ENCODE measurements at regions not wholly inside any gene's neighbourhood (a gene's known extent, or its start where the extent isn't known, plus 50 kb on each side); places are given as distances from the start of the nearest gene placed in this dataset.
A peak's percentile ranks its signal among the peaks of the same experiment; 100 is the strongest.
"Not testable (repeated sequence)": the region's sequence is repeated elsewhere in the genome, so short reads cannot be mapped to it uniquely, and the experiment has no call there.

DNA sequence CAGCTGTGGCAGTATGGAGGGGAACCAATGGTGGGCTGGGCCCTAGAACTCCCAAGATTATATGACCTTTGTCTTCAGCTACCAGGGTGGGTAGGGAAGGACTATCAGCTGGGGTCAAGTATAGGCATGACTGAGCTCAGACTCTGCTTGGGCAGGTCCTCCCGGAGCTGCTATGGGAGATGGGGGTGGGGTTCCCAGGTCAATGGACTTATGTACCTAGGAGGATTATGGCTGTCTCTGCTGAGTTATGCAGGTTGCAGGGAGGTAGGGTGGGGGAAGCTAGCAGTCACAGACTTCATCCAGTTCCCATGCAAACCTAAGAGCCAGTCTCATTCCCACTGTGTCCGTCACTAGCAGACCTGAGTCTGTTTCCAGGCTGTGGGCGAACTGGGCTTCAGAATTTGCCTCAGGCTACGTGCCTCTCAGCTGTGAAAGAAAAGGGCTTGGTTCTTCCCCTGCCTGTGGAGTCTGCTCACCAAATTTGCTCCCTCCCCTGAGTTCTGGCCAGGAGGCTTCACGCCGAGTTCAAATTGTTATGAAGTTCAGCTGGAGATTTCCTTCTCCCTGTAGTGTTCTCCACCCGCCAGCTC lies 985.8 kb upstream of the NRXN1 start:
- Histone ChIP-seq H3K4me2 (no peak overlapping the region), H3K4me3 (no peak overlapping the region), H4K20me1 (ENCODE audit: insufficient read depth, poor library complexity, severe bottlenecking) (no peaks in the 10 kb centered on the region), H3K36me3 (replicated peaks; ENCODE audit: insufficient read depth, low read depth) (no peaks in the 10 kb centered on the region), H3K9me2 (replicated peaks; ENCODE audit: insufficient read depth) (no peaks in the 10 kb centered on the region), H3K79me2 (no peaks in the 10 kb centered on the region), H2AFZ (no peak overlapping the region), H3K27ac (no peak overlapping the region), H3K9me3 (ENCODE audit: low read depth) (no peaks in the 10 kb centered on the region), H3K4me1 (ENCODE audit: insufficient read depth) (no peaks in the 10 kb centered on the region), H3K27me3 (no peaks in the 10 kb centered on the region)
- 86% methylated on average over 7 of the region's 7 CpGs for WGBS (ENCODE audit: low lambda C conversion rate, missing lambda C conversion rate)
- TF ChIP-seq, protein P1, sequence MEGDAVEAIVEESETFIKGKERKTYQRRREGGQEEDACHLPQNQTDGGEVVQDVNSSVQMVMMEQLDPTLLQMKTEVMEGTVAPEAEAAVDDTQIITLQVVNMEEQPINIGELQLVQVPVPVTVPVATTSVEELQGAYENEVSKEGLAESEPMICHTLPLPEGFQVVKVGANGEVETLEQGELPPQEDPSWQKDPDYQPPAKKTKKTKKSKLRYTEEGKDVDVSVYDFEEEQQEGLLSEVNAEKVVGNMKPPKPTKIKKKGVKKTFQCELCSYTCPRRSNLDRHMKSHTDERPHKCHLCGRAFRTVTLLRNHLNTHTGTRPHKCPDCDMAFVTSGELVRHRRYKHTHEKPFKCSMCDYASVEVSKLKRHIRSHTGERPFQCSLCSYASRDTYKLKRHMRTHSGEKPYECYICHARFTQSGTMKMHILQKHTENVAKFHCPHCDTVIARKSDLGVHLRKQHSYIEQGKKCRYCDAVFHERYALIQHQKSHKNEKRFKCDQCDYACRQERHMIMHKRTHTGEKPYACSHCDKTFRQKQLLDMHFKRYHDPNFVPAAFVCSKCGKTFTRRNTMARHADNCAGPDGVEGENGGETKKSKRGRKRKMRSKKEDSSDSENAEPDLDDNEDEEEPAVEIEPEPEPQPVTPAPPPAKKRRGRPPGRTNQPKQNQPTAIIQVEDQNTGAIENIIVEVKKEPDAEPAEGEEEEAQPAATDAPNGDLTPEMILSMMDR (IDR thresholded peaks at IDR 0.05; ENCODE audit: poor library complexity): no peak
- TF ChIP-seq EZH2 (IDR thresholded peaks at IDR 0.05; ENCODE audit: borderline replicate concordance): no peak
- no peak for TF ChIP-seq EZH2phosphoT487 (IDR thresholded peaks at IDR 0.05; ENCODE audit: low read depth, severe bottlenecking, unreplicated experiment)
- peak; percentile 23 for DNase-seq (ENCODE audit: low spot score)

- H3K4me3 ChIP-seq; H4K20me1 ChIP-seq (ENCODE audit: insufficient read depth, poor library complexity, severe bottlenecking); H3K4me1 ChIP-seq (ENCODE audit: insufficient read depth); H3K9me2 ChIP-seq (replicated peaks; ENCODE audit: insufficient read depth); H2AFZ ChIP-seq; DNase-seq (ENCODE audit: low spot score); H3K4me2 ChIP-seq; H3K79me2 ChIP-seq; H3K36me3 ChIP-seq (replicated peaks; ENCODE audit: insufficient read depth, low read depth); H3K27me3 ChIP-seq; H3K9me3 ChIP-seq (ENCODE audit: low read depth); H3K27ac ChIP-seq: not testable (repeated sequence)
- WGBS (ENCODE audit: low lambda C conversion rate, missing lambda C conversion rate): 97% methylated on average over 8 of the region's 32 CpGs
Measured at GRCh38 chr2:52006821-52007366, 975.0 kb upstream of the NRXN1 start.

- H3K27me3 ChIP-seq: no peaks in the 10 kb centered on the region
- no peaks in the 10 kb centered on the region for H3K4me1 ChIP-seq (ENCODE audit: insufficient read depth)
- H3K36me3 ChIP-seq (replicated peaks; ENCODE audit: insufficient read depth, low read depth): no peaks in the 10 kb centered on the region
- no peaks in the 10 kb centered on the region for H3K9me2 ChIP-seq (replicated peaks; ENCODE audit: insufficient read depth)
- H2AFZ ChIP-seq: no peak overlapping the region
- WGBS (ENCODE audit: low lambda C conversion rate, missing lambda C conversion rate): 96% methylated on average over 2 of the region's 2 CpGs
- H4K20me1 ChIP-seq (ENCODE audit: insufficient read depth, poor library complexity, severe bottlenecking): no peaks in the 10 kb centered on the region
- H3K4me3 ChIP-seq: no peak overlapping the region
- no peak overlapping the region for H3K4me2 ChIP-seq
- no peak for TF ChIP-seq EZH2 (IDR thresholded peaks at IDR 0.05; ENCODE audit: borderline replicate concordance)
- TF ChIP-seq, protein P1 (IDR thresholded peaks at IDR 0.05; ENCODE audit: poor library complexity): no peak
- TF ChIP-seq EZH2phosphoT487 (IDR thresholded peaks at IDR 0.05; ENCODE audit: low read depth, severe bottlenecking, unreplicated experiment): no peak
- H3K9me3 ChIP-seq (ENCODE audit: low read depth): no peaks in the 10 kb centered on the region
- no peaks in the 10 kb centered on the region for H3K79me2 ChIP-seq
- H3K27ac ChIP-seq: no peak overlapping the region
- no peak for DNase-seq (ENCODE audit: low spot score)
Measured at GRCh38 chr2:52000151-52000855, 968.4 kb upstream of the NRXN1 start.

DNA sequence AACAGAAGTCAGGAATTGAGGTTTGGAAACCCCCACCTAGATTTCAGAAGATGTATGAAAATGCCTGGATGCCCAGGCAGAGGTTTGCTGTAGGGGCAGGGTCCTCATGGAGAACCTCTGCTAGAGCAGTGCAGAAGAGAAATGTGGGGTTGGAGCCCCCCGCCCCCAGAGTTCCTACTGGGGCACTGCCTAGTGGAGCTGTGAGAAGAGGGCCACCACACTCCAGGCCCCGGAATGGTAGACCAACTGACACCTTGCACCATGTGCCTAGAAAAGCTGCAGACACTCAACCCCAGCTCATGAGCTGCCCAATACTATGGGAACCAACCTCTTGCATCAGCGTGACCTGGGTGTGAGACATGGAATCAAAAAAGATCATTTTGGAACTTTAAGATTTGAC lies 967.0 kb upstream of the NRXN1 start:
- Histone ChIP-seq H3K27me3 (no peaks in the 10 kb centered on the region), H3K4me1 (ENCODE audit: insufficient read depth) (no peaks in the 10 kb centered on the region), H3K9me3 (ENCODE audit: low read depth) (no peaks in the 10 kb centered on the region), H4K20me1 (ENCODE audit: insufficient read depth, poor library complexity, severe bottlenecking) (no peaks in the 10 kb centered on the region), H3K27ac (no peak overlapping the region), H3K9me2 (replicated peaks; ENCODE audit: insufficient read depth) (no peaks in the 10 kb centered on the region), H3K4me3 (no peak overlapping the region), H3K79me2 (no peaks in the 10 kb centered on the region), H2AFZ (no peak overlapping the region), H3K4me2 (no peak overlapping the region), H3K36me3 (replicated peaks; ENCODE audit: insufficient read depth, low read depth) (no peaks in the 10 kb centered on the region)
- TF ChIP-seq EZH2 (IDR thresholded peaks at IDR 0.05; ENCODE audit: borderline replicate concordance): no peak
- TF ChIP-seq, protein P1 (IDR thresholded peaks at IDR 0.05; ENCODE audit: poor library complexity): no peak
- TF ChIP-seq EZH2phosphoT487 (IDR thresholded peaks at IDR 0.05; ENCODE audit: low read depth, severe bottlenecking, unreplicated experiment): no peak
- WGBS (ENCODE audit: low lambda C conversion rate, missing lambda C conversion rate): 95% methylated on average over 3 of the region's 3 CpGs
- DNase-seq (ENCODE audit: low spot score): no peak
